ENCODE measurements at regions not wholly inside any gene's neighbourhood (a gene's known extent, or its start where the extent isn't known, plus 50 kb on each side); places are given as distances from the start of the nearest gene placed in this dataset.
"Not testable (repeated sequence)": the region's sequence is repeated elsewhere in the genome, so short reads cannot be mapped to it uniquely, and the experiment has no call there.

GRCh38 chr1:198967566-198967965 lies 328.7 kb downstream of the PTPRC start:
- in situ Hi-C loops (cut with MboI; ENCODE audit: low sequenced_read_pairs): no loop called here

GRCh38 chr1:198968866-198969265 lies 330.0 kb downstream of the PTPRC start:
- in situ Hi-C loops (cut with MboI; ENCODE audit: low sequenced_read_pairs): no loop called here

GRCh38 chr1:198969981-198970380 lies 331.1 kb downstream of the PTPRC start:
- in situ Hi-C loops (cut with MboI; ENCODE audit: low sequenced_read_pairs): no loop called here

- in situ Hi-C loops (cut with MboI; ENCODE audit: low sequenced_read_pairs): no loop called here
Observed at GRCh38 chr1:198970916-198971315, 332.1 kb downstream of the PTPRC start.

- in situ Hi-C loops (cut with MboI; ENCODE audit: low sequenced_read_pairs): no loop called here
Observed at GRCh38 chr1:198977909-198978308, 339.1 kb downstream of the PTPRC start.

GRCh38 chr1:198978523-198978922 lies 339.7 kb downstream of the PTPRC start:
- in situ Hi-C loops (cut with MboI; ENCODE audit: low sequenced_read_pairs): no loop called here

GRCh38 chr1:198986036-198986435 lies 347.2 kb downstream of the PTPRC start:
- in situ Hi-C loops (cut with MboI; ENCODE audit: low sequenced_read_pairs): no loop called here

- in situ Hi-C loops (cut with MboI; ENCODE audit: low sequenced_read_pairs): no loop called here
Observed at GRCh38 chr1:198986442-198986841, 347.6 kb downstream of the PTPRC start.

- in situ Hi-C loops (cut with MboI; ENCODE audit: low sequenced_read_pairs): no loop called here
Observed at GRCh38 chr1:199002661-199003060, 363.8 kb downstream of the PTPRC start.

- in situ Hi-C loops (cut with MboI; ENCODE audit: low sequenced_read_pairs): no loop called here
Observed at GRCh38 chr1:199007423-199007822, 368.6 kb downstream of the PTPRC start.

GRCh38 chr1:199009447-199009846 lies 370.6 kb downstream of the PTPRC start:
- in situ Hi-C loops (cut with MboI; ENCODE audit: low sequenced_read_pairs): no loop called here

- in situ Hi-C loops (cut with MboI; ENCODE audit: low sequenced_read_pairs): no loop called here
Observed at GRCh38 chr1:199010492-199010891, 371.7 kb downstream of the PTPRC start.

GRCh38 chr1:199010933-199011332 lies 372.1 kb downstream of the PTPRC start:
- in situ Hi-C loops (cut with MboI; ENCODE audit: low sequenced_read_pairs): no loop called here

GRCh38 chr1:199015799-199016198 lies 377.0 kb downstream of the PTPRC start:
- in situ Hi-C loops (cut with MboI; ENCODE audit: low sequenced_read_pairs): no loop called here

GRCh38 chr1:199018471-199019135 lies 379.8 kb downstream of the PTPRC start:
- in situ Hi-C loops (cut with MboI; ENCODE audit: low sequenced_read_pairs): no loop called here

- in situ Hi-C loops (cut with MboI; ENCODE audit: low sequenced_read_pairs): no loop called here
Observed at GRCh38 chr1:199020051-199020450, 381.2 kb downstream of the PTPRC start.

- in situ Hi-C loops (cut with MboI; ENCODE audit: low sequenced_read_pairs): no loop called here
Observed at GRCh38 chr1:199020904-199021303, 382.1 kb downstream of the PTPRC start.

GRCh38 chr1:199029401-199029800 lies 390.6 kb downstream of the PTPRC start:
- in situ Hi-C loops (cut with MboI; ENCODE audit: low sequenced_read_pairs): no loop called here

GRCh38 chr1:199029855-199030254 lies 391.0 kb downstream of the PTPRC start:
- in situ Hi-C loops (cut with MboI; ENCODE audit: low sequenced_read_pairs): no loop called here

- in situ Hi-C loops (cut with MboI; ENCODE audit: low sequenced_read_pairs): not testable (repeated sequence)
Observed at GRCh38 chr1:199030541-199030940, 391.7 kb downstream of the PTPRC start.

GRCh38 chr1:199031170-199031569 lies 392.3 kb downstream of the PTPRC start:
- in situ Hi-C loops (cut with MboI; ENCODE audit: low sequenced_read_pairs): not testable (repeated sequence)

- in situ Hi-C loops (cut with MboI; ENCODE audit: low sequenced_read_pairs): not testable (repeated sequence)
Observed at GRCh38 chr1:199032479-199032878, 393.6 kb downstream of the PTPRC start.

- in situ Hi-C loops (cut with MboI; ENCODE audit: low sequenced_read_pairs): no loop called here
Observed at GRCh38 chr1:199033661-199034060, 394.8 kb downstream of the PTPRC start.

Measured in HL-60/S4 treated with retinoic acid at 250 ng/mL for 4 days and 3 days (cell line).